ENCODE measurements at regions not wholly inside any gene's neighbourhood (a gene's known extent, or its start where the extent isn't known, plus 50 kb on each side); places are given as distances from the start of the nearest gene placed in this dataset.

- Histone ChIP-seq H3K27me3 (ENCODE audit: insufficient read depth) (no peaks in the 10 kb centered on the region), H3K9me3 (no peaks in the 10 kb centered on the region; the same call in 1 of the 2 replicates), H3K4me2 (no peak overlapping the region), H3K4me3 (ENCODE audit: low read depth in 2 of 2, low read length in 1 of 2) (no peak overlapping the region), H4K20me1 (ENCODE audit: insufficient read depth) (no peaks in the 10 kb centered on the region), H3K79me2 (ENCODE audit: insufficient read depth) (no peaks in the 10 kb centered on the region), H3K27ac (ENCODE audit: low read depth in 2 of 2, low read length in 1 of 2) (no peak overlapping the region), H3F3A (replicated peaks; ENCODE audit: insufficient read depth) (no peaks in the 10 kb centered on the region), H3K4me1 (ENCODE audit: control insufficient read depth in 1 of 2, insufficient read depth in 2 of 2, low read depth in 1 of 2, low read length in 1 of 2) (no peaks in the 10 kb centered on the region), H3K9ac (no peak overlapping the region), H3K9me2 (0 out of 2 replicates have a peak, but pooled peaks cover 3% of the 10 kb centered on the region), H3K36me3 (replicated peaks in 1 of 2; ENCODE audit: control insufficient read depth in 1 of 2, insufficient read depth in 2 of 2, low read length in 1 of 2) (no peaks in the 10 kb centered on the region), H2AFZ (ENCODE audit: low read depth) (no peak overlapping the region)
- DNase-seq: no peak
- TF ChIP-seq ZBTB33 (IDR thresholded peaks at IDR 0.05; ENCODE audit: borderline replicate concordance, low read depth): no peak
- TF ChIP-seq TAF1 (IDR thresholded peaks at IDR 0.05; ENCODE audit: borderline replicate concordance, low read depth, low read length): no peak
- no peak for TF ChIP-seq PBX3 (IDR thresholded peaks at IDR 0.05)
- TF ChIP-seq RAD21 (IDR thresholded peaks at IDR 0.05; ENCODE audit: low read length): no peak
- no peak for TF ChIP-seq CHD2 (IDR thresholded peaks at IDR 0.05; ENCODE audit: low read length, partially characterized antibody)
- TF ChIP-seq FOSL2 (IDR thresholded peaks at IDR 0.05; ENCODE audit: borderline replicate concordance, low read depth): no peak
- no peak for TF ChIP-seq RFX5 (IDR thresholded peaks at IDR 0.05; ENCODE audit: low read length)
- TF ChIP-seq USF1 (IDR thresholded peaks at IDR 0.05; ENCODE audit: borderline replicate concordance, low read depth): no peak
- no peak for TF ChIP-seq SMC3 (IDR thresholded peaks at IDR 0.05; ENCODE audit: low read depth, low read length)
- TF ChIP-seq EZH2phosphoT487 (IDR thresholded peaks at IDR 0.05; ENCODE audit: borderline replicate concordance, low read depth): no peak
- TF ChIP-seq USF2 (IDR thresholded peaks at IDR 0.05; ENCODE audit: borderline replicate concordance, low read depth, low read length): no peak
- no peak for TF ChIP-seq MXI1 (IDR thresholded peaks at IDR 0.05; ENCODE audit: low read depth, low read length)
- no peak for TF ChIP-seq EP300 (IDR thresholded peaks at IDR 0.05; ENCODE audit: borderline replicate concordance in 1 of 2, low read depth in 1 of 2, low read length in 1 of 2)
- no peak for TF ChIP-seq ELF1 (IDR thresholded peaks at IDR 0.05)
- TF ChIP-seq TEAD4 (IDR thresholded peaks at IDR 0.05; ENCODE audit: borderline replicate concordance, insufficient read depth): no peak
- TF ChIP-seq MEF2A (IDR thresholded peaks at IDR 0.05; ENCODE audit: borderline replicate concordance, low read depth): no peak
- TF ChIP-seq CTCF (IDR thresholded peaks at IDR 0.05): no peak
- no peak for TF ChIP-seq JUND (IDR thresholded peaks at IDR 0.05)
- ChIA-PET POLR2A (no interaction called here), CTCF (interaction anchor here (1.8 kb wide), 1 partner anchor 9 kb away, joined by 6 read pairs; no protein-coding TSS in a partner anchor)
- WGBS (ENCODE audit: low lambda C conversion rate): 0% methylated on average over 1 of the region's 1 CpG
These were observed 816.7 kb upstream of the KIF2B start for GRCh38 chr17:53006006-53006405.
